ENCODE measurements at regions not wholly inside any gene's neighbourhood (a gene's known extent, or its start where the extent isn't known, plus 50 kb on each side); places are given as distances from the start of the nearest gene placed in this dataset.

DNA sequence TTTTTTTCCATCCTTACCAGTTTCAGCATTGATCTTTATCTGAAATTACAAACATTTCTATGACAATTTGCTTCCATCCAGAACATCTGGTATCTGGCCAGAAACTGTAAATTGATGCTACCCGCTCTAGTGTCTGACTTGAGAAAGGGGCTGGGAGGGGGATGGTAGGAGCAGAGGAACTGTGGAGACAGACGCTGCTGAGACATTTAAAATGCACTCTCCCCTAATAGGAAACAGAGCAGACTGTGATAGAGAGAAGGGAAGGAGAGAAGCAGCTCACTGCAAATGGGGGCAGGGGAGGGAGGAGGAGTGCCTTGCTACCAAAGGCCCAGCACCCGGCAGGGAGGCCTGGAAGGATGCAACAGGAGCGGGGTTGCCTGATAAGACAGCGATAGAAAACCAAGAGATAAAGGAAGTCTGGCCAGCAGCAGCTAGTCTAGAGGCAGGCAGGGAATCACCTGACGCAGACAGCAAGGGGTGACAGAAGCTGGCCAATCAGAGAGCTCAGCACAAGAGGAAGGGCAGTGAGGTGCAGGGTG, 195.5 kb upstream of the NFIA start:
- Histone ChIP-seq H3K27me3 (no peaks in the 10 kb centered on the region), H3K4me1 (no peaks in the 10 kb centered on the region), H3K4me3 (no peak overlapping the region), H3K27ac (no peak overlapping the region), H3K36me3 (no peaks in the 10 kb centered on the region), H3K9me3 (no peaks in the 10 kb centered on the region)
- no peak for DNase-seq (ENCODE audit: low spot score in 2 of 2)
- 71 to 74% methylated on average over 6 of the region's 6 CpGs for WGBS, 2 donors
- TF ChIP-seq EP300 (IDR thresholded peaks at IDR 0.05) (no peak), POLR2A (IDR thresholded peaks at IDR 0.05) (no peak)
- TF ChIP-seq, protein P1, sequence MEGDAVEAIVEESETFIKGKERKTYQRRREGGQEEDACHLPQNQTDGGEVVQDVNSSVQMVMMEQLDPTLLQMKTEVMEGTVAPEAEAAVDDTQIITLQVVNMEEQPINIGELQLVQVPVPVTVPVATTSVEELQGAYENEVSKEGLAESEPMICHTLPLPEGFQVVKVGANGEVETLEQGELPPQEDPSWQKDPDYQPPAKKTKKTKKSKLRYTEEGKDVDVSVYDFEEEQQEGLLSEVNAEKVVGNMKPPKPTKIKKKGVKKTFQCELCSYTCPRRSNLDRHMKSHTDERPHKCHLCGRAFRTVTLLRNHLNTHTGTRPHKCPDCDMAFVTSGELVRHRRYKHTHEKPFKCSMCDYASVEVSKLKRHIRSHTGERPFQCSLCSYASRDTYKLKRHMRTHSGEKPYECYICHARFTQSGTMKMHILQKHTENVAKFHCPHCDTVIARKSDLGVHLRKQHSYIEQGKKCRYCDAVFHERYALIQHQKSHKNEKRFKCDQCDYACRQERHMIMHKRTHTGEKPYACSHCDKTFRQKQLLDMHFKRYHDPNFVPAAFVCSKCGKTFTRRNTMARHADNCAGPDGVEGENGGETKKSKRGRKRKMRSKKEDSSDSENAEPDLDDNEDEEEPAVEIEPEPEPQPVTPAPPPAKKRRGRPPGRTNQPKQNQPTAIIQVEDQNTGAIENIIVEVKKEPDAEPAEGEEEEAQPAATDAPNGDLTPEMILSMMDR (IDR thresholded peaks at IDR 0.05) = no peak

DNA sequence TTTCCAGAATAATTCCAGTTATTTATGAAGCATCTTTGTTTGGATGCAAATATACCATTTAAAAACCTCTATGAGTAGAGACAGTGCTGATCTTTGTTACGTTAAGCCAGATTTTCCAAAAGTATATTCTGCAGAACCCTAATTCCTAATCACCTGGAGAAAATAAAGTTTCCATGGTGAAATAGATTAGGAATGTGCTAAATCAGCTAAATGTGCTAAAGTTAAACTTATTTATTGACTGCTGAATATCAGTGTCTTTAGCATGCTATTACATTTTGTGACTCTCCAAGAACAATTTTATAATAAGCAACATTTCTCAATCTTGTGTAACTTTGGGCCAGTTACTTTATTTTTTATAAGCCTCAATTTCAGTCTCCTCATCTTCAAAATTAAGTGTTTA, 196.3 kb upstream of the NFIA start:
- H3K4me3 ChIP-seq = no peak overlapping the region
- no peaks in the 10 kb centered on the region for H3K4me1 ChIP-seq
- H3K27me3 ChIP-seq = no peaks in the 10 kb centered on the region
- TF ChIP-seq EP300 (IDR thresholded peaks at IDR 0.05) (no peak), POLR2A (IDR thresholded peaks at IDR 0.05) (no peak)
- TF ChIP-seq, protein P1 (IDR thresholded peaks at IDR 0.05) = no peak
- WGBS, 2 donors = 90 to 95% methylated on average over 1 of the region's 1 CpG
- DNase-seq (ENCODE audit: low spot score in 2 of 2) = no peak
- H3K27ac ChIP-seq = no peak overlapping the region
- no peaks in the 10 kb centered on the region for H3K36me3 ChIP-seq
- H3K9me3 ChIP-seq = no peaks in the 10 kb centered on the region

DNA sequence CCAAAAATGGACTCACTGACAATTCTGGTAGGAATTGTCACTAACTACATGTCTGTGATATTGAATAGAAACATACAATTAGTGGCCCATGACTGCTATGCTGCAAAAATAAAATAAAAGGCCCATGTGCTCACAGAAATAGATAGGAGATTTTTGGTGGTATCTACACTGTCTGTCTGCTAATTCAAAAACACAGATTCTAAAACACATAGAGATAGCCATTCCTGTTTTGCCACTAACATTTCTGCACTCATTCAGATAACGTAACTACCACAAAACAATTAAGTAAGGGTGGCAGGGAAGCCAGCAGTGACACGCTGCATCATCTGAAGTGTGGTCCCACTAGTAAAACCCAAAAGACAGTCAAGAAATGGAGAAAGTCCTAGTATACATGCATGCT, 202.2 kb upstream of the NFIA start:
- WGBS, 2 donors = 97 to 98% methylated on average over 2 of the region's 2 CpGs
- Histone ChIP-seq H3K9me3 (no peaks in the 10 kb centered on the region), H3K27ac (no peak overlapping the region), H3K4me1 (no peaks in the 10 kb centered on the region), H3K4me3 (no peak overlapping the region), H3K36me3 (no peaks in the 10 kb centered on the region), H3K27me3 (no peaks in the 10 kb centered on the region)
- TF ChIP-seq EP300 (IDR thresholded peaks at IDR 0.05) = no peak
- TF ChIP-seq POLR2A (IDR thresholded peaks at IDR 0.05) = no peak
- TF ChIP-seq, protein P1 (IDR thresholded peaks at IDR 0.05) = no peak
- no peak for DNase-seq (ENCODE audit: low spot score in 2 of 2)

DNA sequence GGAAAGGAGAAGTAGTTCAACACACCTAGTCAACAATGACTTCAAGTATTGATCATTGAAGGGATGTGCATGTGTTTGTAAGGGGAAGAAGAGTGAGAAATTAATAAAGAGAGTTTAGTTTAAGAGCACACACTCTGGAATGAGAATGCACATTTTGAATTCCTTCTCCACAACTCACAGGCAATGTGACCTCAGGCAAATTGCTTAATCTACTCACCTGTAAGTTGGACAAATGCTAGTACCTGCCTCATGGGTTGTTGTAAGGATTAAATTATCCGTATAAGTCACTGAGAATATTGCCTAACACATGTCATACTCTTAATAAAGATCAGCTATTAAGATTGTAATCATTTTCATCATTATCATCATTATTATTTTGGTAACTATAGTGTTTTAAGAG, 204.0 kb upstream of the NFIA start:
- Histone ChIP-seq H3K36me3 (no peaks in the 10 kb centered on the region), H3K27ac (no peak overlapping the region), H3K27me3 (no peaks in the 10 kb centered on the region), H3K4me1 (no peaks in the 10 kb centered on the region), H3K4me3 (no peak overlapping the region), H3K9me3 (no peaks in the 10 kb centered on the region)
- no peak for DNase-seq (ENCODE audit: low spot score in 2 of 2)
- 85 to 95% methylated on average over 1 of the region's 1 CpG for WGBS, 2 donors
- TF ChIP-seq EP300 (IDR thresholded peaks at IDR 0.05) (no peak), POLR2A (IDR thresholded peaks at IDR 0.05) (no peak)
- TF ChIP-seq, protein P1 (IDR thresholded peaks at IDR 0.05) = no peak

DNA sequence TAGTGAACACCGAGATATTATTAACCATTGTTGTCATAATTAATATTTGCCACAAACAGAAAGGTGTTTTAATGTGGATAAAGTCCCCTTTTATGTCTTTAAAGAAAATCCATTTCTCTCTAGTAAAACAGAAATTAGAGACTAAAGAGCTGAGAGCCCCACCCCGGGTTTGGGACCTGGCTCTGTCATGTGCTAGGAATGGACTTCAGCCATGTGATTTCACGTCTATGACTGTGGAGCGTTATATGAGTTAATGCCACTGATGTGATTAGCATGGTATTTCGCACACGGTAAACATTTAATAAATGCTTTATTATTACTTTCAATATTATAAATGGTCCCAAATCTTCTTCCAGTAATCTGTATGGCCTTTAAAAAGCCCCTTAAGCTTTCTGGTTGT, 205.0 kb upstream of the NFIA start:
- H3K27ac ChIP-seq = no peak overlapping the region
- H3K36me3 ChIP-seq = no peaks in the 10 kb centered on the region
- 76 to 83% methylated on average over 6 of the region's 6 CpGs for WGBS, 2 donors

More for the DNA sequence above, 205.0 kb upstream of the NFIA start:
- Histone ChIP-seq H3K27me3 (no peaks in the 10 kb centered on the region), H3K4me1 (no peaks in the 10 kb centered on the region), H3K4me3 (no peak overlapping the region), H3K9me3 (no peaks in the 10 kb centered on the region)
- TF ChIP-seq, protein P1 (IDR thresholded peaks at IDR 0.05) = no peak
- TF ChIP-seq POLR2A (IDR thresholded peaks at IDR 0.05) = no peak
- TF ChIP-seq EP300 (IDR thresholded peaks at IDR 0.05) = no peak
- DNase-seq (ENCODE audit: low spot score in 2 of 2) = no peak

Data from tibial nerve (tissue), 4 donors.